C1 segment of cervical spinal cord (tissue), 14 donors: ENCODE measurements at regions not wholly inside any gene's neighbourhood (a gene's known extent, or its start where the extent isn't known, plus 50 kb on each side); places are given as distances from the start of the nearest gene placed in this dataset.

Experiments
- DNase-seq, 14 donors: peaks; one replicate each; lab custom pipeline; 2025; lab: John Stamatoyannopoulos, UW

- DNase-seq: no peak
Measured at GRCh38 chr15:58235961-58236360, 97.8 kb downstream of the AQP9 start.

DNA sequence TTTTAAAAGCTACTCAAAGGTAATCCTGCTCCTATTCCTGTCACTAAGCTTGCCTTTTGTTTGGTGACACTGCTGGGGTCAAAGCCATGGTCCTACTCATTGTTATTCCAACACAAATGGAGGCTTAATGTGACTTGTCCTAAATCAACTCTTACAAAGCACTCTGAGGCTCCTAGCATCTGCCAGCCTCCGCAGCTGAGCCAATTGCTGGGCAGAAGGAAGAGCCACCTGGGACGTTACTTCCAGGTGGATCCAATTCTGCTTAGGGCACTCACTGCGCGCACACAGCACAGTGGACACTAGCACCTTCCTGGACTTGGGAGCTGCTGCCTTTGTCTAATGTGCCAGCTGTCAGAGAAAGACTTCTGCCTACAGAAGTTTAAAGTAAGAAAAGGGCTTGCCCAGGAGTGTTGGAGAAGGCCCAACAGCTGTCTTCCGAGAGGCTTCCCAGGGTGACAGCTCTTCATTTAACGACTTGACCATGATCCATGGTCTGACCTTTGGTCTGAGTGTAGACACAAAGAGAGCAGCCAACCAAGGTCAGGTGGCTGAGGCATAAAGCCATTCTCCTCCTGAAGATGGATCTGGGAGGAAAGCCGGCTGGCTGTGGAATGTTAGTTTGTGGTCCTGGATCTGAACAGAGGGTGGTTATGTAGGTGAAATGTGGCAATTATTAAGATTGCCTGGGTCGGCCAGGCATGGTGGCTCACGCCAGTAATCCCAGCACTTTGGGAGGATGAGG is 102.2 kb downstream of the AQP9 start:
- peak in 1 of 14 donors; percentile 45 for DNase-seq

- DNase-seq: no peak
Measured at GRCh38 chr15:58241872-58242271, 103.7 kb downstream of the AQP9 start.

- peak in 1 of 14 donors; percentile 44 for DNase-seq
Measured at GRCh38 chr15:58243070-58243469, 104.9 kb downstream of the AQP9 start.

GRCh38 chr15:58244536-58244935 is 106.4 kb downstream of the AQP9 start:
- DNase-seq: no peak

DNA sequence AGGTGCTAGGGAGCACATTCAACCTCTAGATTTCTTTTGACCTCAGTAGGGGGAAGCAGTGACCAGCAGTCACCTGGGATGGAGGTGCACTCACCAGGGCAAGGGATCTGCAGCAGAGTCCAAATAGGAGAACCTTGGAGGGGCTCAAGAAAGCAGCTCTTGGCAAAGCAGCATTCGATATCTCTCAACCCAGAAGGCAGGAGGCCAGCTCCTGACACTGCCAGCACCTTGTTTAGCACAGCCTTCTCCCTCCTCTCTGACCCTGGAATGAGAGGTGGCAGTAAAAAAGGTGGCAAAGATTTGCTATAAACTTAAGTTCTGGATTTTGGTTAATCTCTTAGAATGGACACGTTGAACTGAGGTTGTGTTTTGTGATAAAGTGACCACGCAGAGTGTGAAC is 107.9 kb downstream of the AQP9 start:
- no peak for DNase-seq

GRCh38 chr15:58247855-58248842 is 110.0 kb downstream of the AQP9 start:
- peak in 8 of 14 donors; percentile 23 to 73 (median 44) for DNase-seq

GRCh38 chr15:58249646-58250312 is 111.6 kb downstream of the AQP9 start:
- DNase-seq: no peak

DNA sequence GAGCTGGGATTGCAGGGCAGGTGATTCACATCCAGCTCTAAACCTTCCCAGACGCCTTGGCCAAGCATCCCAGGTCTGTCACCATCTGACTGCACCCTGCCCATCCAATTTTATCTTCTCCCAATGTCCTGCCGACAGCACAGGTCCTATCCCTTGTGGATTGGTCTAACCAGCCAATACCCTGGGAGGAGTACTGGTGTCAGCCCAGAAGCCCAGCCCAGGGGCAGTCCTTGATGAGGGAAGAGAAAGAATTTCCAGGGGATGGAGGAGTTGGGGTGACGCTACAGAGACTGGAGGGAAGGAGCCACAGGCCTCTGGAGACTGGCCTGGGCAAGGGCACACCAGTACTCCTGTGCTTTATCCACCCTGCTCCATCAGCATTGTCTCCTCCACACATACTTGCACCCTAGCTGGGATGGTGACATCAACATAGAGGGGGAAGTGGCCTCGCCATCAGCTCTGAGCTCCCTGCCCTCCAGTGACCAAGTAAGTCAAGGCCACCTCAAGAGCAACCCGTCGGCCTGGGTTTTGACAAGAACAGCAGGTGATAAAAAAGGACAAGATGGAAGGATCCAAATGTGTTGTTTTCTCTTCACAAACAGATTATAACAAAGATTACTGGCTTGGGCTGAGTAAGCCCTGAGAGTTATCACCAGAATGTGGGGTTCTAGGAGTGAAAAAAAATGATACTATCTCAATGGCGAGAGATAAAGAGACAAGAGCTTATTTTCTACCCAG is 114.6 kb downstream of the AQP9 start:
- DNase-seq: no peak

DNA sequence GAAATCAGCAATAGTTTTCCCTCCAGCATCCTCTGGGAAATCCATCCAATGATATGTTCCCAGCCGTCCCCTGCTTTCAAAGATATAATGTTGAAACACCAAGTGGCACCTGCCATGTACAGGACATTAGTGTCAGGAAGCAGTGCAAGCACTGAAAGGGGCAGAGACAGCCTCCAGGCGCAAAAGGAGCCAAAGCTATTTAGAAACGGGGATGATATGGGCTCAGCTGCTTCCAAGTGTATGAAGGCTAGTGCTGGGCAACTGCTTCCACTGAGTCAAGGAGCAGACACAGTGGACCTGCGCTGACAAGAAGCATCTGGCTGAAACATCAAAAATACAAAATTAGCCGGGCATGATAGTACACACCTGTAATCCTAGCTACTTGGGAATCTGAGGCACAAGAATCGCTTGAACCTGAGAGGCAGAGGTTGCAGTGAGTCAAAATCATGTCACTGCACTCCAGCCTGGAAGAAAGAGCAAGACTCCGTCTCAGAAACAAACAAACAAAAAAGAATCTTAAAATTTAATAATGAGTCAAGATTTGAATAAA is 119.7 kb downstream of the AQP9 start:
- DNase-seq: no peak

DNA sequence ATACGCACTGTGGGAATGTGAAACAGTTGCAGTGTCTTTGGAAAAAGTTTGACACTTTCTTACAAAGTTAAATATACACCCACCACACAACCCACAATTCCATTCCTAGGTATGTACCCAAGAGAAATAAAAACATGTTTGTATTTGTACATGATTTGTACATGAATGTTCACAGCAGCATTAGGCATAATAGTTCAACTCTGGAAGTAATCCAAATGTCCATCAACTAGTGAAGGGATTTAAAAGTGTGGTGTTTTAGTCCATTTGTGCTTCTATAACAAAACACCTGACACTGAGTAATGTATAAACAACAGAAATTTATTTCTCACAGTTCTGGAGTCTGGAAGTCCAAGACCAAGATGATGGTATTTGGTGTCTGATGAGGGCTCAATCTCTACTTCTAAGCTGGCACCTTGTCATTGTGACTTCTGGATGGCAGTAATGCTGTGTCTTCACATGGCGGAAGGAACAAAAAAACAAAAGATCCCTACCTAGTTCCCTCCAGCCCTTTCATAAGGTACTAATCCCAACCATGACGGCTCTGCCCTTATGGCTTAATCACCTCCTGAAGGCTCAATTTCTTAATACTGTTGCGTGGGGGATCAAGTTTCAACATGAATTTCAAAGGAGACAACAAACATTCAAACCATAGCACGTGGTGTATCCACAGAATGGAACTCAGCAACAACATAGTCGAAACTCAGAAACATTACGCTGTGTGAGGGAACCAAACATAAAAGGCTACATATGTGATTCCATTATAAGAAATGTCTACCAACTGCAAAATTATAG is 120.5 kb downstream of the AQP9 start:
- DNase-seq: no peak

GRCh38 chr15:58260205-58260724 is 122.1 kb downstream of the AQP9 start:
- DNase-seq: no peak

- peak in 1 of 14 donors; percentile 6 for DNase-seq
Measured at GRCh38 chr15:58260725-58261267, 122.6 kb downstream of the AQP9 start.

DNA sequence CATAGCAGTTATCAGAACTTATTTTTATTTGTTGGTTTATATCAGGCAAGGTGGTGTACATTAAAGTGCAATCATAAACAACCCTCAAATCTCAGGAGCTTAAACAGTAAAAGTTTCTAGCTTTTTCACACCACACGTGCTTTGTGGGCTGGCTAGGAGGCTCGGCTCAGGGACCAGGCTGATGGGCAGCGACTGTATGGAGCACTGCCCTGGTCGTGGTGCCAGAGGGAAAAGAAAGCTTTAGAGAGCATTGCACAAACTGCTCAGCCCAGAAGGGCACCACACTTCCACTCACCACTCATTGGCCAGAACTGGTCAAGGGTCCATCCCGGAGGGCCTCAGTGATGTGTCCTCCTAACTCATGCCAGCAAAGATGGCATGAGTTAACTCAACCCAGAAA is 123.2 kb downstream of the AQP9 start:
- no peak for DNase-seq

- DNase-seq: no peak
Measured at GRCh38 chr15:58264053-58264971, 126.1 kb downstream of the AQP9 start.

- DNase-seq: no peak
Measured at GRCh38 chr15:58267051-58267450, 128.9 kb downstream of the AQP9 start.

DNA sequence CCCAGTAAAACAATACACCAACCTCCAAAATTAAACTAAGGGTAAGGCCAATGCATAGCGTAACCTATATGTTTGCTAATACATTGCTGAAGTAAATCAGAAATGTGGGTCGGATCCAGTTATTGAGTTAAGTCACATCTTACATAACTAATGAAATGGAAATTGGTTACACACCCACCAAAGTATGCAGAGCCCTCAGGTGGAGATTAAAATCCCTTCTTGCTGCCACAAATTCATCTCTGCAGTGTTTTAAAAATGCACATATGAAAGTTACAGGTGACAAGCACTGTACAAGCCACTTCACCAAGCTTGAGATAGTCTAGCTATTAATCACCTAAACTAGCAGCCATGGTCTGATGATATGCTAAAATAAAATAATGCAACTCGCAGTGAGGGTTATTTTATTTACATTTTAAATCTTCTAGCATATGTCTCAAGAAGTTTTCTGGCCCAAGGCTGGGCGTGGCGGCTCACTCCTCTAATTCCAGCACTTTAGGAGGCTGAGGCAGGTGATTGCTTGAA is 130.6 kb downstream of the AQP9 start:
- no peak for DNase-seq
